ENCODE measurements at regions not wholly inside any gene's neighbourhood (a gene's known extent, or its start where the extent isn't known, plus 50 kb on each side); places are given as distances from the start of the nearest gene placed in this dataset.

DNA sequence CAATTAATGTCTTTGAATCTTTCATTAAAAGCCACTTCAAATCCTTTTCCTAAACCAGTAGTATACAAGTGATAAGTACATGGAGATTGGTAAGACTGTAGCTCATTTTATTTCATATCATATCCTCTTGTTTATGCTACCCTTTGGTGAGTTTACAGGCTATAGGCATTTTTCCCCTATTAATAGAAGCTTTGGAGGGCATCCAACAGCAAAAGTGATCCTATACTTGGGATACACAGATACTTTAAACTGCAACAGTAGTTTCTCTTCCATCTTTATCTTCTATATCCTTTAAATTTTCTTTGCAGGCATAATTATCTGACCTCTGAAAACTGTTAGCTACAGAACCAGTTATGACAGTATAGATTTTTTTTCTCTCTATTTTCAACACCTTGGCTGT, 114.5 kb upstream of the SPON1 start:
- Mint-ChIP-seq H3K4me1 (peaks cover 11% of the 10 kb centered on the region), H3K27ac (ENCODE audit: low read depth) (no peak overlapping the region), H3K27me3 (peaks cover 30% of the 10 kb centered on the region), H3K36me3 (ENCODE audit: insufficient read depth) (no peaks in the 10 kb centered on the region), H3K9me3 (no peaks in the 10 kb centered on the region), H3K4me3 (no peak overlapping the region)
- DNase-seq (ENCODE audit: low spot score in 2 of 2) = no peak
- no peak for ATAC-seq (replicated peaks; ENCODE audit: extremely low read depth, poor library complexity, severe bottlenecking)

DNA sequence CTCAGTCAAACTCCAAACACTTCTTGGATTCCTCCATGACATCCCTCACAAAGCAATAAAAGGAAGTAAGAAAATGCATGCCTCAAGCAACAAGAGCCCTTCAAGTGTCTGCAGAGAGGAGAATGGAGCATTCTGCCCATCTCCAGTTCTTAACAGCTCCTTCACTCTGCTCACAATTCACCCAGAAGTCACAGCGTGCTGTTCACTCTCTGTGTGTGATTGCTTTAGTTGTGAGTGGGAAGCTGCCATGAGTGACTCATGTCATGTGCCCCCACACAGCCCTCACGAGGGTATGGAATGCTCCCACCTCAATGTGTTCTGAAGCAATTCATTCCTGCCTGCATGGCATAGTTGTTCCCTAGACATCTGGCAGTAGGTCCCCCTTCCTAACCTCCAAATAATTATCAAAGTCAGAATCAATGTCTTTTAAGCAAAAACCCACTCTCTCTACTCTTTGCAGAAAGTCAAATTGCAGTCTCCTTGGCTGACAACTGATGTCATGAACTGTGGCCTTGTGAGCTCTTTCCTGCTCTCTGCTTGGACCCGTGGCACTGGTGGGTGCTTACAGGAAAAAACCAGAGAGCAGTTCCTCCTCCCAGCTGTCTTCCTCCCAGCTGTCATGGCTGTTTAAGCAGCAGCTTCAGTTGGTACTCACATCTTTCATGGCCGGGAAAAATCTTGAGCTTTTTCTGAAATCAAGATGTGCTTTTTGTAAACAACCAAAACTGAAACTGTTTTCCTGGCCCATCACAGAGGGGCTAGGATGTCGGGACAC, 112.1 kb upstream of the SPON1 start:
- Mint-ChIP-seq H3K27ac (ENCODE audit: low read depth) (no peak overlapping the region), H3K4me1 (peaks cover 11% of the 10 kb centered on the region), H3K27me3 (peaks cover 33% of the 10 kb centered on the region), H3K36me3 (ENCODE audit: insufficient read depth) (no peaks in the 10 kb centered on the region), H3K9me3 (no peaks in the 10 kb centered on the region), H3K4me3 (no peak overlapping the region)
- no peak for DNase-seq (ENCODE audit: low spot score in 2 of 2)
- no peak for ATAC-seq (replicated peaks; ENCODE audit: extremely low read depth, poor library complexity, severe bottlenecking)

DNA sequence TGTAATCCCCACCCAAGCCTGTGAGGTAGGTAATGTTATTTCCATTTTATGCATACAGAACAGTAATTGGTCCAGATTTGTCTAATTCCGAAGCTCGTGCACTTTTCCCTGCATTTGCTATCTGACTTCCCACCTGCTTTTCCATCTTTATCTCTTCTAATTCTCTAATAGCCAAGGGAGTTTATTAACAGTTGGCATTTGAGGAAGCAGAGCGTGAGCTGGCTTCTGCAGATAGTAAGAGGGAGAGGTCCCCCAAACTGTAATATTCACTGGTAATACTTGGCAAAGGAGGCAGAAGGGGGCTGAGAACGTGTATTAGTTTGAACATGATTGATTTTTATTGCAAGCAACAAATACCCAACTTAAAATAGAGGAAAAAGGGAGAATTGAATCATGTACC, 110.8 kb upstream of the SPON1 start:
- Mint-ChIP-seq H3K4me3 (no peak overlapping the region), H3K9me3 (no peaks in the 10 kb centered on the region), H3K27me3 (peaks cover 45% of the 10 kb centered on the region), H3K4me1 (peaks cover 11% of the 10 kb centered on the region), H3K27ac (ENCODE audit: low read depth) (no peak overlapping the region), H3K36me3 (ENCODE audit: insufficient read depth) (no peaks in the 10 kb centered on the region)
- no peak for ATAC-seq (replicated peaks; ENCODE audit: extremely low read depth, poor library complexity, severe bottlenecking)
- no peak for DNase-seq (ENCODE audit: low spot score in 2 of 2)

DNA sequence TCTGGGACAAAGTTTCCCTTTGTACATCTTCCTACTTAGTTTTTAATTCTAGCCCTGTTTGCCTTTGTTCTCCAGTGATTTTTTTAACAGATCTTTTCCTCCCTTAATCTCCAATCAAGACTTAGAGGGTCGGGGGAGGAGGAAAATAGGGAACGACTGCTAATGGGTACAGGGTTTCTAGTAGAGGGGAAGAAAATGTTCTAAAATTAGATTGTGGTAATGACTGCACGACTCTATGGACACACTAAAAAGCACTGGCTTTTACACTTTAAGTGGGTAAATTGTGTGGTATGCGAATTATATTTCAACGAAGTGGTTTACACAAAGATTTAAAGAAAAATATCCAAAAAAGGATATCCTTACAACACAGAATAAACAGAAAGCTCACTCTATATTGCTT, 110.0 kb upstream of the SPON1 start:
- no peak for DNase-seq (ENCODE audit: low spot score in 2 of 2)
- H3K4me3 Mint-ChIP-seq = no peak overlapping the region
- peaks cover 45% of the 10 kb centered on the region for H3K27me3 Mint-ChIP-seq
- peaks cover 11% of the 10 kb centered on the region for H3K4me1 Mint-ChIP-seq
- H3K27ac Mint-ChIP-seq (ENCODE audit: low read depth) = no peak overlapping the region
- no peaks in the 10 kb centered on the region for H3K36me3 Mint-ChIP-seq (ENCODE audit: insufficient read depth)
- H3K9me3 Mint-ChIP-seq = no peaks in the 10 kb centered on the region
- ATAC-seq (replicated peaks; ENCODE audit: extremely low read depth, poor library complexity, severe bottlenecking) = no peak

DNA sequence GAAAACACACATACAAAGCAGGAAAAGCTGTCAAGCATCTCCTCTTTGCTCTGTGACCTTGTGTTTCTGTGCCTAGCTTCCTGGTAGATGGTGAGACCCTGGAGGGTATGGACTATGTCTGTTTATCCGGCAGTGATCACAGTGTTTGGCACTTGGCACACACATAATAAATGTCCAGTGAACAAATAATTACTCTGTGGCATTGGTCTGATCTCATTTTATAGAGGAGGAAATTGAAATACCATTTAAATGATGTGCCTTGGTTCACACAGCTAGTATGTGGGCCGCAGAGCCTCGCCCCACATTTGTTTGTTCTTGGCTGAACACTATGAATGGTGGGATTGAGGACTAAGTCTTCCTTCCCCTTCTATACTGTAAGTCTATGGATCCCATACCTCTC, 104.7 kb upstream of the SPON1 start:
- Mint-ChIP-seq H3K4me3 (no peak overlapping the region), H3K36me3 (ENCODE audit: insufficient read depth) (peaks cover 1% of the 10 kb centered on the region), H3K9me3 (no peaks in the 10 kb centered on the region), H3K27ac (ENCODE audit: low read depth) (no peak overlapping the region), H3K4me1 (peaks cover 13% of the 10 kb centered on the region), H3K27me3 (peaks cover 17% of the 10 kb centered on the region)
- DNase-seq (ENCODE audit: low spot score in 2 of 2) (no peak), ATAC-seq (replicated peaks; ENCODE audit: extremely low read depth, poor library complexity, severe bottlenecking) (no peak)

DNA sequence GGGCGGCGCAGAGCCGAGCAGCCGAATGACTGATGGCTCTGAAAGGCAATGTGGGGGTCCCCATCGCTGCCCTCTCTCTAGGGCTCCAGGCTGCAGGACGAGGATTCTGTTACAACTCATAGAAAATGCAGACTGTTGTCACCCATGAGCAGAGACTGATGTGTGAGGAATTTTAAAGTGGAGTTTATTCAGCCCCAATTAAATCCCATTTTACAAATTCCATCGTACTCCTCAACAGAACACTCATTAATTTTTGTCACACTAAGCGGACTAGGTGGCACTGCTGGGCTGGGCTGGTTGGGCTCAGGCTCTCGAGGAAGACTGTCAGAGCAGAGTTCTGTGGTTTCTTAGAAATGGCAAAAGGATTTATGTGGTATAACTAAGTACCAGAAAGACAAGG, 102.6 kb upstream of the SPON1 start:
- no peaks in the 10 kb centered on the region for H3K9me3 Mint-ChIP-seq
- peaks cover 13% of the 10 kb centered on the region for H3K4me1 Mint-ChIP-seq
- peaks cover 15% of the 10 kb centered on the region for H3K27me3 Mint-ChIP-seq
- no peak overlapping the region for H3K27ac Mint-ChIP-seq (ENCODE audit: low read depth)
- no peak for DNase-seq (ENCODE audit: low spot score in 2 of 2)
- no peak overlapping the region for H3K4me3 Mint-ChIP-seq
- no peak for ATAC-seq (replicated peaks; ENCODE audit: extremely low read depth, poor library complexity, severe bottlenecking)
- peaks cover 1% of the 10 kb centered on the region for H3K36me3 Mint-ChIP-seq (ENCODE audit: insufficient read depth)

DNA sequence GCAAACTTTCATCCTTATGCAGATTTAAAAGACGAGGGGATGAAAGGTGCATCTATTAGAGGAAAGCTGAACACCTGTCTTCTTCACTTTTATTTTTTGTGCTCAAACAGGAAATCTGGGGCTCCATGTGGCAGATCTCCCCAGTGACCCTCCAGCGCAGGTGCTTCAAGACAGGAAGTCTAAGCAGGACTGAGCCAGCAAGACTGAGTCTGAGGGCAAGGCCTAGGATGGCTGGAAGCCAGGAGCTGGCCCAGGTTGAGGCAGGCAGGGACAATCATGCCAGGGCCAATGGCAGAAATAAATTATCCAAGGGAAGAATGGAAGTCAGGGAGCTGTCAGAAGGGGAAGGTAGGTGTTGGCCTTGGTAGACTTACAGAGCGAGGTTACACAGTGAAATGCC, 101.1 kb upstream of the SPON1 start:
- peaks cover 13% of the 10 kb centered on the region for H3K4me1 Mint-ChIP-seq

DNA sequence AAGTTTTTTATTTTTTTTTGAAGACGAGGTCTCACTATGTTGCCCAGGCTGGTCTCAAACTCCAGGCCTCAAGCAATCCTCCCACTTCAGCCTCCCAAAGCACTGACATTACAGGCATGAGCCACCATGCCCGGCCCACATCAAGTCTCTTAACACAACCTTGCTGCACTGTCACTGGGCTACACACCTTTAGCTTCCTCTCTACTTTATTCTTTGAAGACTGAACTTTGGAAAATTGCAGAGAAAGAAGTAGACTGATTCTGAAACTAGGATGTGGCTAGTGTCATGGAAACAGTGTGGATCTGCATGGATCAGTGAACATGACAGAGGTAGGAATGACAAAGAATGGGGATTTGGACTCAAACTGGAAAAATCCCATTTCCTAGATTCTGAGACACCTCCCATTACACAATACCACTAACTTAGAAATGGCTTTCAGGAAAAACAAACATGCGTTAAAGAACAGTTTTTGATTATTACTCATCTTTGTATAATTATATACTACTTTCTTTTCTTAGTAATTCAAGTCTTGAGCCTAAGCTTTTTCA, 99.6 kb upstream of the SPON1 start:
- peaks cover 13% of the 10 kb centered on the region for H3K4me1 Mint-ChIP-seq
- no peaks in the 10 kb centered on the region for H3K27me3 Mint-ChIP-seq
- DNase-seq (ENCODE audit: low spot score in 2 of 2) (no peak), ATAC-seq (replicated peaks; ENCODE audit: extremely low read depth, poor library complexity, severe bottlenecking) (no peak)
- no peak overlapping the region for H3K4me3 Mint-ChIP-seq
- H3K9me3 Mint-ChIP-seq = no peaks in the 10 kb centered on the region
- no peak overlapping the region for H3K27ac Mint-ChIP-seq (ENCODE audit: low read depth)
- H3K36me3 Mint-ChIP-seq (ENCODE audit: insufficient read depth) = peaks cover 1% of the 10 kb centered on the region

More for the DNA sequence above, 101.1 kb upstream of the SPON1 start:
- Mint-ChIP-seq H3K36me3 (ENCODE audit: insufficient read depth) (peaks cover 1% of the 10 kb centered on the region), H3K9me3 (no peaks in the 10 kb centered on the region), H3K4me3 (no peak overlapping the region), H3K27ac (ENCODE audit: low read depth) (peak overlapping the region; percentile 16), H3K27me3 (peaks cover 2% of the 10 kb centered on the region)
- no peak for DNase-seq (ENCODE audit: low spot score in 2 of 2)
- ATAC-seq (replicated peaks; ENCODE audit: extremely low read depth, poor library complexity, severe bottlenecking) = no peak

DNA sequence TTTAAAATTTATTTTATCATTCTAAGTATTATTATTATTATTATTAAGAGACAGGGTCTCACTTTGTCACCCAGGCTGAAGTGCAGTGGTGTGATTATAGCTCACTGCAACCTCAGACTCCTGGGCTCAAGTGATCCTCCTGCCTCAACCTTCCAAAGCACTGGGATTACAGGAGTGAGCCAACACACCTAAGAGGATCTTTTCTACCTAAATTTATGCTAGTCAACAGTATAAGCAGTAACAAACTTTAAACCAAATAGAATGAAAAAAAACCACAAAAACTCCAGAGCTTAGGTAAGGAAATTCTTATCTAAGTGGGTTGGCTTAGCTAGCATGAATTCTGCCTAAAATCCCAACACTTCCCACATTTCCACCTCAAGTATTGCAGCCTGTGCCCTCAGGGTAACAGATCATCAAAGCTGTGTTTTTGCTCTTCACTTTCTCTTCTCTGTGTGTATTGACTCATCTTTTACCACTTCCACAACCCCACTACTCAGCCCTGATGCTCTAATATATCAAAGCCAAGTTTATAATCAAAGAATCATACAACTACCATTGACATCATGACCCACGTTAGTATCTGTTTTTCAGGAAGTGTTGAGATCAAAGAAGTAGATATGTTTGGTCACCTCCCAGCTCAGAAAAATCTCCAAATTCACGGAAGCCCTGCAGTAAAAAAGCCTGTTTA, 93.7 kb upstream of the SPON1 start:
- ATAC-seq (replicated peaks; ENCODE audit: extremely low read depth, poor library complexity, severe bottlenecking) = peak; percentile 98
- no peaks in the 10 kb centered on the region for H3K36me3 Mint-ChIP-seq (ENCODE audit: insufficient read depth)
- H3K4me3 Mint-ChIP-seq = no peak overlapping the region
- no peaks in the 10 kb centered on the region for H3K27me3 Mint-ChIP-seq
- no peaks in the 10 kb centered on the region for H3K9me3 Mint-ChIP-seq
- H3K4me1 Mint-ChIP-seq = peaks cover 15% of the 10 kb centered on the region
- DNase-seq (ENCODE audit: low spot score in 2 of 2) = peak in 1 of 2 donors; percentile 27
- H3K27ac Mint-ChIP-seq (ENCODE audit: low read depth) = peak overlapping the region; percentile 27

DNA sequence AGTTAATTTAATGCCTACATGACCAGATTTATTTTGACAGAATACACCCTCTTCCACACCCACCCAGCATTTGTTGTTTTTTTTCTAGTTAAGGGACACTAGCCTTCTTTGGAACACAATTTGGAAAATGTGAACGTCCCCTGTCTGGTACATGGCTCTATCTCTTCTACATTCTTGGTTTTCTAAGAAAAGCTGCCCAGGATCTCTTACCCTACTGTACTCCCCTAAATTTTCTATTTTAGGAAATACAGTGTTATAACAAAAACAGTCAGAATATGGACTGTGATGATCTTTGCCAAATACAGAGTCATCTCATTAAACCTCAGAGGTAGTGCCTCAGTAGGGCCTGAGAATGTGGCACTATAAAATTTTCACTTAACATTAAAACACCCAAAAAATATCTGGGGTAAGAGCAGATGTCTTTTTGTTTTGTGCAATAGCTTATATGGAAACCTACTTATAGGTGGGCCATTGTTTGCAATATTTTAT, 93.1 kb upstream of the SPON1 start:
- H3K4me1 Mint-ChIP-seq = peaks cover 15% of the 10 kb centered on the region
- peak overlapping the region; percentile 27 for H3K27ac Mint-ChIP-seq (ENCODE audit: low read depth)
- no peaks in the 10 kb centered on the region for H3K9me3 Mint-ChIP-seq
- no peak for DNase-seq (ENCODE audit: low spot score in 2 of 2)
- no peaks in the 10 kb centered on the region for H3K36me3 Mint-ChIP-seq (ENCODE audit: insufficient read depth)
- peak; percentile 33 for ATAC-seq (replicated peaks; ENCODE audit: extremely low read depth, poor library complexity, severe bottlenecking)
- no peaks in the 10 kb centered on the region for H3K27me3 Mint-ChIP-seq
- H3K4me3 Mint-ChIP-seq = no peak overlapping the region

DNA sequence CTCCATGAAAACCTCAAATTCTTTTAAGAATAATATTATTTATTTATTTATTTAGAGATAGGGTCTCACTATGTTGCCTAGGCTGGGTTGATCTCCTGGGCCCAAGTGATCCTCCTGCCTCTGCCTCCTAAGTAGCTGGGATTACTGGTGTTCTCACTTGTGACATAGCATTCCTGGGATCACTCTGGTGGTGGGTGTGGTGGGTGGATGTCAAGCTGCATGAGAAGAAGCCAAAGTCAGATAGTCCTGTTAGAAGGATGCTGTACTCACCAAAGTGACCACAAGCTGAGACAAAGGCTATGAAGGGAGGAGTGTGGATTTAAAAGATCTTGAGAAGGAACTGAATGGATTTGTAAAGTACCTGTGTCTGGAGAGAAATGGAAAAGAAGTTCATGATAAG, 87.9 kb upstream of the SPON1 start:
- no peak overlapping the region for H3K4me3 Mint-ChIP-seq
- ATAC-seq (replicated peaks; ENCODE audit: extremely low read depth, poor library complexity, severe bottlenecking) (no peak), DNase-seq (ENCODE audit: low spot score in 2 of 2) (no peak)
- H3K36me3 Mint-ChIP-seq (ENCODE audit: insufficient read depth) = no peaks in the 10 kb centered on the region
- H3K4me1 Mint-ChIP-seq = peaks cover 6% of the 10 kb centered on the region
- no peaks in the 10 kb centered on the region for H3K9me3 Mint-ChIP-seq
- no peaks in the 10 kb centered on the region for H3K27me3 Mint-ChIP-seq
- no peak overlapping the region for H3K27ac Mint-ChIP-seq (ENCODE audit: low read depth)

DNA sequence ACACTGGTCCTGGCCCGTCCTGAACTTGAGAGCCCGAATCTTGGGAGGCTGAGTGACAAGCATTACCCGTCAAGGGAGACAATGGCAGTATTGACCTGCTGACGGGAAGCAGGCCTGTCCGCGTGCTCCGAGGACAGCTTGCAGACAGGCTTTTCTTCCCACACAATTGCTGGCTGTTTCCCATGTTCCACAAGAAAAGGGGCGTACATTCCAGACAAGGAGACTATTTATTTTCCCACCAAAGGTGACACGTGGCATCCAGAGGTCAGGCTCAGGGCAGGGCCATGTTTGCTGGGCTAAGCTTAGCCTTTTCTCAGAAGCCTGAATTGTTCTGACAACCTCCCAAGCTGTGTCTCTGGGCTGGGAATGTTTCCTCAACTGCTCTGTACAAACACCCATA, 86.9 kb upstream of the SPON1 start:
- DNase-seq (ENCODE audit: low spot score in 2 of 2) = no peak
- peaks cover 6% of the 10 kb centered on the region for H3K4me1 Mint-ChIP-seq

DNA sequence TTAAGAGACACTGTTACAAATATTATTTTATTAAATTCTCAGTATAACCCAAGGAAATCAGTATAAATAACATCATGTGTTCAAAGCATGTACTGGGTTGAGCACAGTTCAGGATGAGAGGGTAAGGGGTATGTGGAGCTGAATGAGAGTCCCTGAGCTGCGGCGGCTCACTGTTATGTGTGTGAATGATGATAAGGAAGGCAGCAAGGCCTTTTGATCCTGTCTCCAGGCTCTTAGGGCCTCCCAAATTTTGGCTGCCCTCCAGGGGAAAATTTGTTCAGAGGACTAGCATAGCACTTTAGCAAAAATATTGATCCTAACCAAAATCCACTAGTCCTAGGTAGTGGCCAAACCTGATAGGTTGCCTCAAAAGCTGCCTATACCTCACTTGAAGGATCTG, 86.1 kb upstream of the SPON1 start:
- Mint-ChIP-seq H3K9me3 (no peaks in the 10 kb centered on the region), H3K27ac (ENCODE audit: low read depth) (no peak overlapping the region), H3K36me3 (ENCODE audit: insufficient read depth) (no peaks in the 10 kb centered on the region), H3K4me1 (peaks cover 6% of the 10 kb centered on the region), H3K4me3 (no peak overlapping the region), H3K27me3 (no peaks in the 10 kb centered on the region)
- DNase-seq (ENCODE audit: low spot score in 2 of 2) = no peak
- no peak for ATAC-seq (replicated peaks; ENCODE audit: extremely low read depth, poor library complexity, severe bottlenecking)

More for the DNA sequence above, 86.9 kb upstream of the SPON1 start:
- Mint-ChIP-seq H3K27ac (ENCODE audit: low read depth) (no peak overlapping the region), H3K4me3 (no peak overlapping the region), H3K27me3 (no peaks in the 10 kb centered on the region), H3K9me3 (no peaks in the 10 kb centered on the region), H3K36me3 (ENCODE audit: insufficient read depth) (no peaks in the 10 kb centered on the region)
- no peak for ATAC-seq (replicated peaks; ENCODE audit: extremely low read depth, poor library complexity, severe bottlenecking)
